Caco-2 (cell line): ENCODE measurements at regions not wholly inside any gene's neighbourhood (a gene's known extent, or its start where the extent isn't known, plus 50 kb on each side); places are given as distances from the start of the nearest gene placed in this dataset.

Experiments
- BruUV-seq: library from RNA; stranded (reverse); fragments of 400-500 nt; replicated peaks from 2 replicates; lab custom pipeline; 2021; lab: Mats Ljungman, UMichigan
- CTCF ChIA-PET: fragments of 300-600 bp; sonication (Branson Sonifier 250); formaldehyde crosslinking; loops from one replicate; lab custom pipeline; 2022; ENCODE audit warnings: antibody characterized with exemption; lab: Charles Lee
- POLR2A ChIA-PET: fragments of 300-600 bp; sonication (Branson Sonifier 250); formaldehyde crosslinking; loops from one replicate; lab custom pipeline; 2022; ENCODE audit warnings: antibody characterized with exemption; lab: Charles Lee
- DNase-seq, 2 experiments: peaks; one replicate each; pipeline versions ENCODE4 v3.0.0 to v3.0.0-alpha.2; 2020 to 2022
- H3K27me3 ChIP-seq: replicated peaks from 2 replicates; pipeline ENCODE4 v1.6.0; 2011; ENCODE audit warnings: low read length; ENCODE audit not compliant: control insufficient read depth, insufficient read depth
- H3K36me3 ChIP-seq: 2 replicates; pipeline ENCODE4 v1.5.1; 2011; ENCODE audit warnings: low read length; ENCODE audit not compliant: control insufficient read depth, insufficient read depth
- H3K4me1 ChIP-seq: fragments of 250-450 bp; sonication (Bioruptor Pico); 2 replicates; pipeline ENCODE4 v1.5.1; 2020; ENCODE audit warnings: mild to moderate bottlenecking
- H3K4me3 ChIP-seq: 2 replicates; pipeline ENCODE4 v1.5.1; 2011; ENCODE audit warnings: low read depth, mild to moderate bottlenecking, control low read depth, low read length
- H3K9me3 ChIP-seq: fragments of 250-450 bp; sonication (Bioruptor Pico); 2 replicates; pipeline ENCODE4 v1.5.1; 2020; ENCODE audit warnings: mild to moderate bottlenecking, moderate library complexity
- H3K27ac Mint-ChIP-seq: one replicate; pipeline ENCODE4 v1.8.0; 2022; ENCODE audit warnings: mixed read lengths; ENCODE audit not compliant: unreplicated experiment
- H3K27me3 Mint-ChIP-seq: one replicate; pipeline ENCODE4 v1.8.0; 2022; ENCODE audit warnings: mixed read lengths; ENCODE audit not compliant: insufficient read depth, unreplicated experiment
- H3K36me3 Mint-ChIP-seq: one replicate; pipeline ENCODE4 v1.8.0; 2022; ENCODE audit warnings: mild to moderate bottlenecking, mixed read lengths; ENCODE audit not compliant: insufficient read depth, unreplicated experiment
- H3K4me1 Mint-ChIP-seq: one replicate; pipeline ENCODE4 v1.8.0; 2022; ENCODE audit warnings: low read depth, mixed read lengths; ENCODE audit not compliant: unreplicated experiment
- H3K4me3 Mint-ChIP-seq: one replicate; pipeline ENCODE4 v1.8.0; 2022; ENCODE audit warnings: mild to moderate bottlenecking, moderate library complexity, mixed read lengths; ENCODE audit not compliant: unreplicated experiment
- H3K9me3 Mint-ChIP-seq: one replicate; pipeline ENCODE4 v1.8.0; 2022; ENCODE audit warnings: mixed read lengths; ENCODE audit not compliant: unreplicated experiment
- CTCF ChIP-seq, 2 experiments: fragments of 200-600 bp in 1 of 2; IDR thresholded peaks; 1 replicate in 1 of 2; 2 replicates in 1 of 2; pipeline versions ENCODE4 v1.5.1 to v1.8.0; 2011 to 2022; ENCODE audit warnings: antibody characterized with exemption in 1 of 2, control low read depth in 1 of 2, inconsistent platforms in 1 of 2, low read depth in 1 of 2, low read length in 1 of 2, mild to moderate bottlenecking in 1 of 2, moderate library complexity in 1 of 2; ENCODE audit not compliant: insufficient read depth in 1 of 2, severe bottlenecking in 1 of 2, unreplicated experiment in 1 of 2
- intact Hi-C: fragments of 100-400 bp; cut with micrococcal nuclease; formaldehyde crosslinking; loops from one replicate; pipeline ENCODE4 v1.10.0; 2022; ENCODE audit not compliant: unreplicated experiment

- POLR2A ChIA-PET: no interaction called here
- H3K27ac Mint-ChIP-seq: no peak overlapping the region
Measured at GRCh38 chr15:69647142-69647513, 194.5 kb downstream of the RPLP1 start.

GRCh38 chr15:69648212-69648611 is 195.6 kb downstream of the RPLP1 start:
- Mint-ChIP-seq H3K4me1 (peaks cover 5% of the 10 kb centered on the region), H3K27ac (no peak overlapping the region), H3K27me3 (peaks cover 6% of the 10 kb centered on the region), H3K36me3 (no peaks in the 10 kb centered on the region), H3K9me3 (no peaks in the 10 kb centered on the region), H3K4me3 (no peak overlapping the region)
- Histone ChIP-seq H3K4me3 (no peak overlapping the region), H3K4me1 (0 out of 2 replicates have a peak, but pooled peaks cover 6% of the 10 kb centered on the region), H3K36me3 (no peaks in the 10 kb centered on the region), H3K9me3 (no peaks in the 10 kb centered on the region), H3K27me3 (no peaks in the 10 kb centered on the region)
- POLR2A ChIA-PET: no interaction called here
- DNase-seq: no peak
- TF ChIP-seq CTCF (IDR thresholded peaks at IDR 0.05; ENCODE audit: insufficient read depth in 1 of 2, low read depth in 1 of 2, low read length in 1 of 2, severe bottlenecking in 1 of 2, unreplicated experiment in 1 of 2): no peak
- BruUV-seq: no TSS peak
- CTCF ChIA-PET: no interaction called here
- intact Hi-C loops: no loop called here

More at GRCh38 chr15:69647142-69647513, 194.5 kb downstream of the RPLP1 start:
- Histone ChIP-seq H3K4me3 (no peak overlapping the region), H3K27me3 (no peaks in the 10 kb centered on the region), H3K36me3 (no peaks in the 10 kb centered on the region), H3K9me3 (no peaks in the 10 kb centered on the region), H3K4me1 (0 out of 2 replicates have a peak, but pooled peaks cover 6% of the 10 kb centered on the region)
- intact Hi-C loops: no loop called here
- TF ChIP-seq CTCF (IDR thresholded peaks at IDR 0.05; ENCODE audit: insufficient read depth in 1 of 2, low read depth in 1 of 2, low read length in 1 of 2, severe bottlenecking in 1 of 2, unreplicated experiment in 1 of 2): no peak
- H3K9me3 Mint-ChIP-seq: no peaks in the 10 kb centered on the region
- peaks cover 7% of the 10 kb centered on the region for H3K27me3 Mint-ChIP-seq
- CTCF ChIA-PET: no interaction called here
- BruUV-seq: no TSS peak
- H3K36me3 Mint-ChIP-seq: no peaks in the 10 kb centered on the region
- H3K4me1 Mint-ChIP-seq: peaks cover 5% of the 10 kb centered on the region
- no peak for DNase-seq
- no peak overlapping the region for H3K4me3 Mint-ChIP-seq

GRCh38 chr15:69648775-69649735 is 196.4 kb downstream of the RPLP1 start:
- no peak for TF ChIP-seq CTCF (IDR thresholded peaks at IDR 0.05; ENCODE audit: insufficient read depth in 1 of 2, low read depth in 1 of 2, low read length in 1 of 2, severe bottlenecking in 1 of 2, unreplicated experiment in 1 of 2)

More at GRCh38 chr15:69648775-69649735, 196.4 kb downstream of the RPLP1 start:
- POLR2A ChIA-PET: no interaction called here
- Mint-ChIP-seq H3K9me3 (no peaks in the 10 kb centered on the region), H3K4me1 (peaks cover 5% of the 10 kb centered on the region), H3K4me3 (no peak overlapping the region), H3K36me3 (no peaks in the 10 kb centered on the region), H3K27ac (no peak overlapping the region), H3K27me3 (peaks cover 6% of the 10 kb centered on the region)
- Histone ChIP-seq H3K9me3 (no peaks in the 10 kb centered on the region), H3K36me3 (no peaks in the 10 kb centered on the region), H3K4me3 (no peak overlapping the region), H3K27me3 (no peaks in the 10 kb centered on the region), H3K4me1 (0 out of 2 replicates have a peak, but pooled peaks cover 6% of the 10 kb centered on the region)
- intact Hi-C loops: no loop called here
- BruUV-seq: no TSS peak
- peak in 1 of 2 experiments; percentile 11 for DNase-seq
- CTCF ChIA-PET: no interaction called here
